ENCODE measurements at regions not wholly inside any gene's neighbourhood (a gene's known extent, or its start where the extent isn't known, plus 50 kb on each side); places are given as distances from the start of the nearest gene placed in this dataset.

DNA sequence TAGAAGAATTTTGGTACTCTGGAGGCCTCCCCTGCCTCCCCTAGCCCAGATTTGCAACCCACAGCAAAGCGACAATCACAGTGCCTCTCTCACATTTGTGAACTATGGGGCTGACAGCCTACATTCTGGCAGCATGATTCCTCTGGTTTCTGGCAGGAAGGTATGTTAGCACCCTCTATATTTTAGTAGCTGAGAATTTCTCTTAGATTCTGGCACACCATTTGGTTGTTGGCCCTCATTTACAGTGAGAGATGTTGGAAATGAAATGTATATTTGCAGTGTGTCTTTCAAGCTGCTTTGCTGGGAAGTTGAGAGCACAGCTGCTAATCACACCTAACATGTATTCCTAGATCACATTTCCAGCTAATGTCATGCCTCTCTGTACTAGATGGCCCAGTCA lies 735.0 kb downstream of the FGF9 start:
- no peak overlapping the region for H3K4me2 ChIP-seq (ENCODE audit: insufficient read depth, low read length)
- POLR2A ChIA-PET = no interaction called here
- no peaks in the 10 kb centered on the region for H3K27me3 ChIP-seq (ENCODE audit: control insufficient read depth in 2 of 2, insufficient read depth in 2 of 2, low read length in 2 of 2)
- H3K4me3 ChIP-seq (replicated peaks in 1 of 3; ENCODE audit: insufficient read depth in 1 of 3, low read depth in 1 of 3, low read length in 3 of 3) = no peak overlapping the region
- DNase-seq (ENCODE audit: low read depth, low spot score) (no peak), FAIRE-seq (no peak)
- H3K9me3 ChIP-seq (replicated peaks; ENCODE audit: control insufficient read depth, insufficient read depth, low read length) = peaks cover 11% of the 10 kb centered on the region
- dilution Hi-C loops (cut with MboI; ENCODE audit: extremely low pct_ligation_motif_present, low sequenced_read_pairs) = no loop called here
- H3K27ac ChIP-seq (ENCODE audit: insufficient read depth, low read depth, low read length) = no peak overlapping the region
- H4K20me1 ChIP-seq (replicated peaks; ENCODE audit: control insufficient read depth, extremely low read depth, insufficient read depth, low read length) = no peaks in the 10 kb centered on the region
- H3K9ac ChIP-seq (replicated peaks; ENCODE audit: extremely low read depth, insufficient read depth, low read length) = no peak overlapping the region
- H3K36me3 ChIP-seq (ENCODE audit: control insufficient read depth in 2 of 2, extremely low read depth in 1 of 2, insufficient read depth in 2 of 2, low read length in 2 of 2) = no peaks in the 10 kb centered on the region
- no peaks in the 10 kb centered on the region for H3K9me1 ChIP-seq (replicated peaks; ENCODE audit: control insufficient read depth, extremely low read depth, insufficient read depth, low read length)
- intact Hi-C loops (cut with micrococcal nuclease) = no loop called here
- no TSS peak for BruUV-seq (replicated peaks)
- CTCF ChIA-PET = no interaction called here
- no peak overlapping the region for H2AFZ ChIP-seq (ENCODE audit: low read depth, low read length)
- no peaks in the 10 kb centered on the region for H3K4me1 ChIP-seq (ENCODE audit: control insufficient read depth, extremely low read depth, insufficient read depth, low read length)
- TF ChIP-seq, protein P1, sequence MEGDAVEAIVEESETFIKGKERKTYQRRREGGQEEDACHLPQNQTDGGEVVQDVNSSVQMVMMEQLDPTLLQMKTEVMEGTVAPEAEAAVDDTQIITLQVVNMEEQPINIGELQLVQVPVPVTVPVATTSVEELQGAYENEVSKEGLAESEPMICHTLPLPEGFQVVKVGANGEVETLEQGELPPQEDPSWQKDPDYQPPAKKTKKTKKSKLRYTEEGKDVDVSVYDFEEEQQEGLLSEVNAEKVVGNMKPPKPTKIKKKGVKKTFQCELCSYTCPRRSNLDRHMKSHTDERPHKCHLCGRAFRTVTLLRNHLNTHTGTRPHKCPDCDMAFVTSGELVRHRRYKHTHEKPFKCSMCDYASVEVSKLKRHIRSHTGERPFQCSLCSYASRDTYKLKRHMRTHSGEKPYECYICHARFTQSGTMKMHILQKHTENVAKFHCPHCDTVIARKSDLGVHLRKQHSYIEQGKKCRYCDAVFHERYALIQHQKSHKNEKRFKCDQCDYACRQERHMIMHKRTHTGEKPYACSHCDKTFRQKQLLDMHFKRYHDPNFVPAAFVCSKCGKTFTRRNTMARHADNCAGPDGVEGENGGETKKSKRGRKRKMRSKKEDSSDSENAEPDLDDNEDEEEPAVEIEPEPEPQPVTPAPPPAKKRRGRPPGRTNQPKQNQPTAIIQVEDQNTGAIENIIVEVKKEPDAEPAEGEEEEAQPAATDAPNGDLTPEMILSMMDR (IDR thresholded peaks at IDR 0.05; ENCODE audit: extremely low read depth in 1 of 2, insufficient read depth in 1 of 2, low read depth in 1 of 2, low read length in 2 of 2) = no peak
- TF ChIP-seq MYC (IDR thresholded peaks at IDR 0.05; ENCODE audit: low read depth, low read length) (no peak), POLR2A (IDR thresholded peaks at IDR 0.05; ENCODE audit: low read depth, low read length) (no peak), POLR2AphosphoS5 (IDR thresholded peaks at IDR 0.05; ENCODE audit: insufficient read depth, low read depth, low read length) (no peak), JUN (IDR thresholded peaks at IDR 0.05; ENCODE audit: borderline replicate concordance, insufficient read depth, insufficient read length, low read depth) (no peak), GATA2 (IDR thresholded peaks at IDR 0.05; ENCODE audit: insufficient read depth, insufficient read length, low read depth, low read length) (no peak), FOS (IDR thresholded peaks at IDR 0.05; ENCODE audit: borderline replicate concordance, insufficient read depth, low read length) (no peak), EZH2 (IDR thresholded peaks at IDR 0.05; ENCODE audit: borderline replicate concordance, low read depth, low read length, severe bottlenecking) (no peak)
- TF ChIP-seq, protein P2, sequence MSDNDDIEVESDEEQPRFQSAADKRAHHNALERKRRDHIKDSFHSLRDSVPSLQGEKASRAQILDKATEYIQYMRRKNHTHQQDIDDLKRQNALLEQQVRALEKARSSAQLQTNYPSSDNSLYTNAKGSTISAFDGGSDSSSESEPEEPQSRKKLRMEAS (IDR thresholded peaks at IDR 0.05; ENCODE audit: insufficient read depth, insufficient read length) = no peak
- no peaks in the 10 kb centered on the region for H3K79me2 ChIP-seq (ENCODE audit: control insufficient read depth, insufficient read depth, low read length)

Measured in endothelial cell of umbilical vein (primary cell).